ENCODE measurements at regions not wholly inside any gene's neighbourhood (a gene's known extent, or its start where the extent isn't known, plus 50 kb on each side); places are given as distances from the start of the nearest gene placed in this dataset.
"Not testable (repeated sequence)": the region's sequence is repeated elsewhere in the genome, so short reads cannot be mapped to it uniquely, and the experiment has no call there.

DNA sequence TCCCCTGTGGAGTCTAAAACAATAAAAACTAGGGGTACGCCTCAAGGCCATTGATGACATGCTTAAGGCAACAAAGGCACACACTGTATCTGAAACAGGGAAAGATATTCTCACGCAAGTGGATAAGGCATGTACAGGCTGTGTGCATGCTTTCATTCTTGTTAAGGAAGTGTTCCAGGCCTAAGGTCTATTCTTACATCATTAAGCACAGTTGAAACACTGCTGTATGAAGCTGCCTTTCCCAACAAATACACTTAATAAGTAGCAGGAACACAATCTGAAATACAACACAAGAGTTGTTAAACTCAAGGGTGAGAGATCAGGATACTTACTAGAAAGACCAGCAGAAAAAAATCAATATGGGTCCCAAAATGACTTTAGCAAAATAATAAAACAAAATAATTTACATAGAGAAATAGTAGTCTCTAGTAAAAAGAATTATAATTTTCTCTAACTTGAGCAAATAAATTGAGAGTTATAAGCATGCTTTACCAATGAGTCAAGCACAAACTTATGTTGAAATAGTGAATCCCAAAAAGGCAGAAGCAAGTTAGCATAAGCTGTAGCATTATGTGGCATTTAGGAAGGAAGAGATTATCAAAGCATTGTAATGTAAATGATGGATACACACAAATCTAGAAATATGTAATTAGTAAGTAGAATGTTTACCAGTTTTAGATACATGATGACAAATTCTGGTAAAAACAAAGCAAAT is 796.9 kb downstream of the SLITRK1 start:
- DNase-seq: no peak

DNA sequence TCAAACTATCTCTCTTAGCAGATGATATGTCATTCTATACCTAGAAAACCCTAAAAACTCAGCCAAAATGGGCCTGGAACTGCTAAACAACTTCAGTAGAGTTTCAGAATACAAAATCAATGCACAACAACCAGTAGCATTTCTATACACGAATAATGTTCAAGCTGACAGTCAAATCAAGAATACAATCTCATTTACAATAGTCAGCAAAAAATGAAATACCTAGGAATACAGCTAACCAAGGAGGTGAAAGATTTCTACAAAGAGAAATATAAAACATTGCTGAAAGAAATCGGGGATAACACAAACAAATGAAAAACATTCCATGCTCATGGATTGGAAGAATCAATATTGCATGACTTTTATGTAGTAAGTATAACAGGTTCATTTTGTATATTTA is 804.8 kb downstream of the SLITRK1 start:
- no peak for DNase-seq

GRCh38 chr13:83073930-83074329 is 808.3 kb downstream of the SLITRK1 start:
- not testable (repeated sequence) for DNase-seq

GRCh38 chr13:83065108-83065507 is 817.2 kb downstream of the SLITRK1 start:
- peak; percentile 29 for DNase-seq

GRCh38 chr13:83057119-83057518 is 825.2 kb downstream of the SLITRK1 start:
- DNase-seq: peak; percentile 25

DNA sequence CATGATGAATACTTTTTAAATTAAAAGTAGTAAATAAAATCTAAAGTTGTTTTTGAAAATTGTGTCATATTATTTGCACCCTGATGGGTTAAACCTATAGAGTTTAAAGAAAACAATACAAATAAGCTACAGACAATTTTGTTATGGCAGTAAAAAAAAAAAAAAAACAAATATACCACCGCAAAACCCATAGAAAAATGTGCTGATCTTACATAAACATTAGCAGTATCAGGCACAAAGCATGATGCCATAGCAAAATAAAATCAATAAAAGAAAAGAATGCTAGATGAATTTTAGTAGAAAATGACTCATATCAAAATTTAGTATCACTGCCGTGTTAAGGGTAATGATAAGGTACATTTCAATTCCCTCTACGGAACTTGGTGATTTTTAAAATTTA is 826.0 kb downstream of the SLITRK1 start:
- no peak for DNase-seq

GRCh38 chr13:83048419-83048818 is 833.9 kb downstream of the SLITRK1 start:
- no peak for DNase-seq

GRCh38 chr13:83024955-83025594 is 857.2 kb downstream of the SLITRK1 start:
- no peak for DNase-seq

DNA sequence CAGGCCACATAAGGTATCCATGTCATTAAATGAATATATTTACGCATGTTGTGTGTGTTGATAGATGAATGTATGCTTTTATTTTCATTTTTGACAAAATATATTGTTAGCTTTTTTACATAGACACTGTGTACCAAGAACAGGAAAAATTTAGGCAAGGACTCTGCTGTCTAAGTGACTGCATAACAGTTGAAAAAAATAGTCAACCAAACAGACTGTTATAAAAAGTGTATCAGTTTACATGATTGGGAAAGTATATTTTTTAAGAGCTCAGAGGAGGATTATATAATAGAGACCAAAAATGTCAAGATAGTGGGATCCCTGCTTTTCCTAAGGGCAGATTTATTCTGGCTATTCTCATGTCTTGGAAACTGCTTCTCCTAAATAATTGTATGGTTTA is 858.0 kb downstream of the SLITRK1 start:
- DNase-seq: no peak

DNA sequence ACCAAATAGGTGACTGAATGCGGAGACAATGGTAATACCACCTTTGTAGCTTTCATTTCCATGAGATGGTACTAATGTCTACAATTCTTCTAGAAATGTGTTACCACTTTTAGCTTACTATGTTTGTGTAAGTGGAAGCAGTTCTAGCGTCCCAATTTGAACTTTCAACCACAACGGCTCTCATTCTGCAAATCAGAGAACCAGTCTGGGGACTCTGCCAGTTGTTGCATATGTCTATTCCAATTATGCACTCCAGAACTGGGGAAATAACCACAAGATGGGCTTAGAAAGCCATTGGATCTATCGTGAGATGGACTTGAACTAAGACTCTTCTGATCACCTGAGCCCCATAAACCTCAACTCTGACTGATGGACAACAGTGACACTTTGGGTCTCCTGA is 862.3 kb downstream of the SLITRK1 start:
- DNase-seq: no peak

- DNase-seq: no peak
Measured at GRCh38 chr13:83009987-83010386, 872.3 kb downstream of the SLITRK1 start.

DNA sequence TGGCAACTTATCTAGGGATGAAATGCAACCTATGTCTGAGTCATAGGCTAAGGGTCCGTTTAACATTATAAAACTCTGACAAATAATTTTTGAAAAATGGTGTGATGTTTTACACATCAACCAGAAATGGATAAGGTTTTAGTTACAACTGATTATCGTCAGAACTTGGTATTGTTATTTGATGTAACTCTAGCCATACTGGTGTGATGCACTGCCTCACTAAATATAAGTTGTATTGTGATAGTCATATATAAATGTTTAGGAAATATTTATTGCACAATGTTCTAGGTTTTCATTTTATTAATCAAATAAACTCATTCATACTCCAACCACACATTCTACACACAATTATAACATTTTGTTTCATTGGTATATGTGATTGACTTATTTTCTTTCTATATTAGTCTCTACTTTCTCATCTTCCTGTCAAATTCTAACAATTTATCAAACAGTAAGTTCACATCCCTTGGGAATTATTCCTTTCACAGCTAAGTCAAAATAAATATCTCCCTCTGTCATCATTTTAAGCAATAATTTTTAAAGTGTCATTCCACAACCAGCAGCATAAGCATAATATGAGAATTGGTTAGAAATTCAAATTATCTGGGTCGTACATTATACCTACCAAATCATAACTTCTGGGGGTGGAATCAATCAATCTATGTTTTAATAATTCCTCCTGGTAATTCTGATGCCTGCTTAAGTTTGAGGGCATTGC is 873.9 kb downstream of the SLITRK1 start:
- DNase-seq: peak; percentile 2

- DNase-seq: no peak
Measured at GRCh38 chr13:83007226-83007625, 875.0 kb downstream of the SLITRK1 start.

- no peak for DNase-seq
Measured at GRCh38 chr13:83003185-83003584, 879.1 kb downstream of the SLITRK1 start.

- no peak for DNase-seq
Measured at GRCh38 chr13:82993417-82993816, 888.9 kb downstream of the SLITRK1 start.

- no peak for DNase-seq
Measured at GRCh38 chr13:82976499-82976898, 905.8 kb downstream of the SLITRK1 start.

- DNase-seq: no peak
Measured at GRCh38 chr13:82963226-82964099, 918.8 kb downstream of the SLITRK1 start.

DNA sequence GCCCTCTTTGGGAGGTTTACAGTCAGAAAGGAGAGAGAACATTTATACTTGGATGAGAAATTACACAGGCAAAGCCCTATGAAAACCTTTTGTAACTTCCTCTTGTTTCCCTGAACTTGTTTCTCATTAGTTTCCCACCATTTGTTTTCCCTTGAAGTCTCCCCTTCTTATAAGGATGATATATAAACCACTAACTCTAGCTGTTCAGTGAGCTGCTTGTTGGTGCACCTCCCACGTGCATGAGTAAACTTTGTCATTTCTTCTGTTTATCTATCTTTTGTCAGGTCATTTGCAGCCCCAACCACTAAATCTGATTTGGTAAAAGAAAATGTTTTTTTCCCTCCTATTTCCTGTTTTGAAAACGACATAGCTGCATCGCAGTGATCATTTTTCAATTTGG is 919.9 kb downstream of the SLITRK1 start:
- DNase-seq: no peak

- no peak for DNase-seq
Measured at GRCh38 chr13:82961757-82962156, 920.5 kb downstream of the SLITRK1 start.

GRCh38 chr13:82952336-82952735 is 929.9 kb downstream of the SLITRK1 start:
- not testable (repeated sequence) for DNase-seq

DNA sequence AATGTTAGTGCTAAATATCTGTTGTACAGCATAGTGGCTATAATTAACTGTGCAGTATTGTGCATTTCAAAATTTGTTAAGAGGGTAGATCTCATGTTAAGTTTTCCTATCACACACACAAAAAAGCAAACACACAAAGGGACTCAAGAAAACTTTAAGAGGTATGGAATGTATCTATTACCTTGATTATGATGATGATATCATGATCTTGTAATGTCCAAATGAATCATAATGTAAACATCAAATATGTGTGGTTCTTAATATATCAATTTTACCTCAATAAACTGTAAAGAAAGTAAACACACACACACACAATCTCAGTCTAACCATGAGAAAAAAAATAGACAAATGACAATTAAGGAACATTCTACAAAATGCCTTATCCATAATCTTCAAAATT is 934.6 kb downstream of the SLITRK1 start:
- DNase-seq: no peak

- DNase-seq: no peak
Measured at GRCh38 chr13:82947191-82947621, 935.1 kb downstream of the SLITRK1 start.

DNA sequence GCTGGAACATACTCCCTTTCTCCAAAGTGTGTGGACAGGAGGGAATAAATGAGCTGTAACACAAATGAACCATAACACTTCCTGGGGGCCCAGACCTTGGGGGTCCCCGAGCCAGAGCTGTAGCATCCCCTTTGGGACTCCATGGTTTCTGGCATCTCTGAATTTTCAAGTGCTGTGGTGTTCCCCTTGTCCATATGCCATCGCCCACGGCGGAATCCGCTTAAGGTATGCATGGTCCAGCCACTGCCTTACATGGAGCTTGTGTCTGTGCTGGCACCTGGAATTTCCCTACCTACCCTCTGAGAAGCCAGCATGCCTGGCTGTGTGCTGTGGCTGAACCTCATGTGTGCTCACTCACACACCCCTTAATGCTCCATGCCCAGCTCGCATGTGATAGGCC is 943.6 kb downstream of the SLITRK1 start:
- no peak for DNase-seq
